ENCODE measurements at regions not wholly inside any gene's neighbourhood (a gene's known extent, or its start where the extent isn't known, plus 50 kb on each side); places are given as distances from the start of the nearest gene placed in this dataset.
"Not testable (repeated sequence)": the region's sequence is repeated elsewhere in the genome, so short reads cannot be mapped to it uniquely, and the experiment has no call there.

DNA sequence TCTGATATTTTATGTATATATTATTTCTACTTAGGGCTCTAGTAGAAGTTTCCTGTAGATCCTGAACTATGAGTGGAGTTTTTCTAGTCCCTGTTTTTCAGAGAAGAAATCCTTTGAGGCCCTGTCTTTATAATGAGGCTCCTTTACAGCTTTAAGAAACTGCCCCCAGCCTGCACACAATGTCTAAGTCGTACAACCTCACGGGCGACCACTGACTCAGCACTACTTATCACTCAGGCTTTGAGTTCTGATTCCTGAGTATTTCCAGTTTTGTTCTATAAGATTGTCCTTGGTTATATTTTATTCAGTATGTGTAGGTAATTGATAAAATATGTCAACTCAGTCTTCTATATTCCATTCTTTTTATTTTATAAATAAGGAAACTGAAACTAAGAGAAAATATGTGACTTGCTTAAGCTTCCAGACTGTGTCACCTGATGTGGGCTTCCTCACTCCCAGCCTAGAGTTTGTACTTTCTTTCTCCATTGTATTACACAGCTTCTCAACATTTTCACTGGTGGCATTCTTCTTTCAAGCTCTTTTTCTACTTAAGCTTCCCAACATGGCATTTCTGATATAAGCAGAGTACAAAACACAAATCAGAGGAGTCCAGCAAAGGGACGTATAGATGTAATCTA is 167.0 kb downstream of the TBX18 start:
- H3K4me3 ChIP-seq (replicated peaks in 1 of 2; ENCODE audit: low read depth in 2 of 2, low read length in 2 of 2) = no peak overlapping the region
- TF ChIP-seq, protein P1, sequence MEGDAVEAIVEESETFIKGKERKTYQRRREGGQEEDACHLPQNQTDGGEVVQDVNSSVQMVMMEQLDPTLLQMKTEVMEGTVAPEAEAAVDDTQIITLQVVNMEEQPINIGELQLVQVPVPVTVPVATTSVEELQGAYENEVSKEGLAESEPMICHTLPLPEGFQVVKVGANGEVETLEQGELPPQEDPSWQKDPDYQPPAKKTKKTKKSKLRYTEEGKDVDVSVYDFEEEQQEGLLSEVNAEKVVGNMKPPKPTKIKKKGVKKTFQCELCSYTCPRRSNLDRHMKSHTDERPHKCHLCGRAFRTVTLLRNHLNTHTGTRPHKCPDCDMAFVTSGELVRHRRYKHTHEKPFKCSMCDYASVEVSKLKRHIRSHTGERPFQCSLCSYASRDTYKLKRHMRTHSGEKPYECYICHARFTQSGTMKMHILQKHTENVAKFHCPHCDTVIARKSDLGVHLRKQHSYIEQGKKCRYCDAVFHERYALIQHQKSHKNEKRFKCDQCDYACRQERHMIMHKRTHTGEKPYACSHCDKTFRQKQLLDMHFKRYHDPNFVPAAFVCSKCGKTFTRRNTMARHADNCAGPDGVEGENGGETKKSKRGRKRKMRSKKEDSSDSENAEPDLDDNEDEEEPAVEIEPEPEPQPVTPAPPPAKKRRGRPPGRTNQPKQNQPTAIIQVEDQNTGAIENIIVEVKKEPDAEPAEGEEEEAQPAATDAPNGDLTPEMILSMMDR (IDR thresholded peaks at IDR 0.05; ENCODE audit: low read depth, low read length) = no peak
- peak; percentile 28 to 47 for DNase-seq (ENCODE audit: low read depth in 2 of 2)

DNA sequence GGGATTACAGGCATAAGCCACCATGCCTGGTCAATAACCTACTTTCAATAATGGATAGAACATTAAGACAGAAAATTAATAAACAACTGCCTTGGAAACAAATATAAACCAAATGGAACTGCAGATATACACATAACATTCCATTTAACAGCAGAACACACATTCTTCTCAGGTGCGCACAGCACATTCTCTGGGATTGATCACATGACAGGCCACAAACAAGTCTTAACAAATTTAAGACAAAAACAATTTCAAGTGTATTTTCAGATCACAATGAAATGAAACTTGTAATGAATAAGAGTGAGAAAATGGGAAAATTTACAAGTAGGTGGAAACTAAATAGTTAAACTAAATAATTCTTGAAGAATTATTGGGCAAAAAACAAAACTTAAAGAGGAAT is 167.9 kb downstream of the TBX18 start:
- DNase-seq (ENCODE audit: low read depth in 2 of 2) = no peak
- no peak overlapping the region for H3K4me3 ChIP-seq (replicated peaks in 1 of 2; ENCODE audit: low read depth in 2 of 2, low read length in 2 of 2)
- TF ChIP-seq, protein P1 (IDR thresholded peaks at IDR 0.05; ENCODE audit: low read depth, low read length) = no peak

DNA sequence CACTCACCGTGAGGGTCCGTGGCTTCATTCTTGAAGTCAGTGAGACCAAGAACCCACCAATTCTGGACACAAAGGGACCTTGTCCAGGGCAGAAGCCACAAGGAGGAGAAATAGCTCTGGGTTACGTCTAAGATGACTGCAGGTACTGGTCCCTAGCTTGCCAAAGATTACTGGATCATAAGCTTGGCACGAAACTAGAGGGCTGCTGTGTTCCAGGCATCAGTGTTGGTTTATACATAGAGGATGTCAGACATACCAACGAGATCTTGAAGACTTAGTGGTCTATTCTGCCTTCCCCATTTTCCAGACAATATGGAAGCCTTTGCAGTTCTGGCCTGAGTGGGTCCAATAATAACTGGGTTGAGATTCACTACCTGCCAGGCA is 175.7 kb downstream of the TBX18 start:
- TF ChIP-seq, protein P1 (IDR thresholded peaks at IDR 0.05; ENCODE audit: low read depth, low read length) = no peak
- DNase-seq (ENCODE audit: low read depth in 2 of 2) = no peak
- no peak overlapping the region for H3K4me3 ChIP-seq (replicated peaks in 1 of 2; ENCODE audit: low read depth in 2 of 2, low read length in 2 of 2)

DNA sequence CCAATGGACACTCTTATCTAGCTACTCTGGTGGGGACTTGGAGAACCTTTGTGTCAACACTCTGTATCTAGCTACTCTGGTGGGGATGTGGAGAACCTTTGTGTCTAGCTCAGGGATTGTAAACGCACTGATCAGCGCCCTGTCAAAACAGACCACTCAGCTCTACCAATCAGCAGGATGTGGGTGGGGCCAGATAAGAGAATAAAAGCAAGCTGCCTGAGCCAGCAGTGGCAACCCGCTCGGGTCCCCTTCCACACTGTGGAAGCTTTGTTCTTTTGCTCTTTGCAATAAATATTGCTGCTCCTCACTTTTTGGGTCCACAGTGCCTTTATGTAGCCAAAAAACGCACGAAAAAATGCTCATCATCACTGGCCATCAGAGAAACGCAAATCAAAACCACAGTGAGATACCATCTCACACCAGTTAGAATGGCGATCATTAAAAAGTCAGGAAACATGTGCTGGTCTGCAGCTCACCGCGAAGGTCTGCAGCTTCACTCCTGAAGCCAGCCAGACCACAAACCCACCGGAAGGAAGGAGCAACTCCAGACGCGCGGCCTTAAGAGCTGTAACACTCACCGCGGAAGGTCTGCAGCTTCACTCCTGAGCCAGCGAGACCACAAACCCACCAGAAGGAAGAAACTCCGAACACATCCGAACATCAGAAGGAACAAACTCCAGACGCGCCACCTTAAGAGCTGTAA is 176.3 kb downstream of the TBX18 start:
- DNase-seq (ENCODE audit: low read depth in 2 of 2); H3K4me3 ChIP-seq (replicated peaks in 1 of 2; ENCODE audit: low read depth in 2 of 2, low read length in 2 of 2): not testable (repeated sequence)

DNA sequence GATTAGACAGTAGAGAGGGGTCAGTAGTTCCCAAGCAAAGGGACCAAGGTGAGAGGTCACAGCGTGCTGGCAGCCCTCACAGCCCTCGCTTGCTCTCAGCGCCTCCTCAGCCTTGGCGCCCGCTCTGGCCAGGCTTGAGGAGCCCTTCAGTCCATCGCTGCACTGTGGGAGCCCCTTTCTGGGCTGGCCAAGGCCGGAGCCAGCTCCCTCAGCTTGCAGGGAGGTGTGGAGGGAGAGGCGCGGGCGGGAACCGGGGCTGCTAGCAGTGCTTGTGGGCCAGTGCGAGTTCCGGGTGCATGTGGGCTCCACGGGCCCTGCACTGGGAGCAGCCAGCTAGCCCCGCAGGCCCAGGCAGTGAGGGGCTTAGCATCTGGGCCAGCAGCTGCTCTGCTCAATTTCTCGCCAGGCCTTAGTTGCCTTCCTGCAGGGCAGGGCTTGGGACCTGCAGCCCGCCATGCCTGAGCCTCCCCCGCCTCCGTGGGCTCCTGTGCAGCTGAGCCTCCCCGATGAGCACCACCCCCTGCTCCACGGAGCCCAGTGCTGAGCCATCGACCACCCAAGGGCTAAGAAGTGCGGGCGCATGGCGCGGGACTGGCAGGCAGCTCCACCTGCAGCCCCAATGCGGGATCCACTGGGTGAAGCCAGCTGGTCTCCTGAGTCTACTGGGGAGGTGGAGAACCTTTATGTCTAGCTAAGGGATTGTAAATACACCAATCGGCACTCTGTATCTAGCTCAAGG is 177.0 kb downstream of the TBX18 start:
- not testable (repeated sequence) for DNase-seq (ENCODE audit: low read depth in 2 of 2); H3K4me3 ChIP-seq (replicated peaks in 1 of 2; ENCODE audit: low read depth in 2 of 2, low read length in 2 of 2)

DNA sequence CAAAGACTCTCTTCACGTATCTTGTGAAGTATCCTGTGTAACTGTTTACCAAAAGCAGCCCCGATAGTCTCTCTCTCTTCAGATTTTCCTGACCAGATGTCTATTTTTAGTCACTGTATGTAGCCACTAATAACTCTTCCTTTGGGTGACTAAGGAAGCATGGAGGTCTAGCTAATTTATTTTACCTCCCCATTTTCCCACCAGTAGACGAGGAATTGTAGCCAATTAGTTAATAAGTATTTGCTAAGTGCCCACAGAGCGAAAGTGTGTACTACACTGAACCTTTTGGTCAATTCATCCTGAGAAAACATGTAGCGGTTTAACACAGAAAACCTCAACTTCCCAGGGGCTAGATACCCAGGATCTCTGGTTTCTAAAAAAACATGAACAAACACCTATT is 180.6 kb downstream of the TBX18 start:
- DNase-seq (ENCODE audit: low read depth in 2 of 2) = peak in 1 of 2 donors; percentile 17
- TF ChIP-seq, protein P1 (IDR thresholded peaks at IDR 0.05; ENCODE audit: low read depth, low read length) = no peak
- no peak overlapping the region for H3K4me3 ChIP-seq (replicated peaks in 1 of 2; ENCODE audit: low read depth in 2 of 2, low read length in 2 of 2)

DNA sequence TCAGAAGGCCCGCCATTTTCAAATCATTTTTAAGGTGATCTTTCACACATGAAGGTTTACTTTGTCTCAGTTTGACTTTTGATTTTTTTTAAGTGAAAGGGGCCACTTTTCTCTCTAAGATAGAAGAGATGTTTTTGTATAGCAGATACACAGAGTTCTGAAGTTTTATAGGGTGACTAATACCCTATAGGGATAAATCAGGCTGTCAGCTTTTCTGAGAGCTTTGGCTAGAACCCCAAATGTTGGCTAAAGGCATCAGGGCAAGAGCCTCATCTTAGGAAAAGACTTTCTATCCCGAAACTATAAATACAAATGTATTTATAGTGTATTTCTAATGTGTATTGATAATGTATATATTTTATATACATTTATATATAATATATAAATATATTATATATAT is 181.4 kb downstream of the TBX18 start:
- TF ChIP-seq, protein P1 (IDR thresholded peaks at IDR 0.05; ENCODE audit: low read depth, low read length) = no peak
- H3K4me3 ChIP-seq (replicated peaks in 1 of 2; ENCODE audit: low read depth in 2 of 2, low read length in 2 of 2) = no peak overlapping the region
- peak in 1 of 2 donors; percentile 22 for DNase-seq (ENCODE audit: low read depth in 2 of 2)
